ENCODE measurements at regions not wholly inside any gene's neighbourhood (a gene's known extent, or its start where the extent isn't known, plus 50 kb on each side); places are given as distances from the start of the nearest gene placed in this dataset.

DNA sequence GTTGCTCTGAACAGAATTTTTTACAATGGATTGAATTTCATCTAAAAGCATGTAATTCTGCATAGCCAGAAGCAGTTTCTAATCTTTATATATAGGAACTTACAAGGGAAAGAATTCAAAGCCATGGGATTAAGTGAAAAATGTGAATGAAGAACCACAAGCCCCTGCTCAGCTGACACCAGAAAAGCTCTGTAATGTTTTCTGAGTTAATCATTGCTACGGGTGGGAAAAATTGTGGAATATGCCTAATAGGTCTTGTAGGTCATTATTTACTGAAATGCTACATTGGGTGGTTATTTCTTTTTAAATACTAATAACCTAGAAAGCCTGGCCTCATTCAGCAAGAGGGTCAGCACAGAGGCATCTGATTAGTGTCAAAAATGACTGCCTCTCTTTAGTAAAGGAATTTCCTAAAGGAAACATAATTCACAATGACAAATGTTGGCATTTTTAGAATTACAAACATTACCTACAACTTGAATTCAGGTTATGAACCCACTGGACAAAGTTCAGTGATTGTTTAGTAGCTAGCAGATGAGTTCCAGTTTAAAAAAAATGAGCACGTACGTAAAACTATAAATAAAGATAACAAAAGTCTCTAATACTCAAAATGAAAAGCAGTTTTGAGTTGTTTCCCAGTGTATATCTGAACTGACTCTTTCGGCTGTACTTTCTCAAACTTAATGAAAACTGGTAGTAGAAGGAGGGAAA is 75.3 kb downstream of the BMP4 start:
- peak in 2 of 5 donors; percentile 74 to 78 for DNase-seq
- Histone ChIP-seq H3K9me3 (ENCODE audit: control insufficient read depth in 2 of 3, insufficient read depth in 1 of 3, low read length in 3 of 3) (no peaks in the 10 kb centered on the region), H3K27me3 (ENCODE audit: control insufficient read depth, insufficient read depth, low read length) (no peaks in the 10 kb centered on the region), H3K4me1 (ENCODE audit: control insufficient read depth in 2 of 3, insufficient read depth in 2 of 3, low read depth in 1 of 3, low read length in 3 of 3) (peaks cover 0 to 9% (median 3%) of the 10 kb centered on the region in 3 donors), H3K4me3 (ENCODE audit: low read length in 3 of 3) (peak overlapping the region in 2 of 3 donors; percentile 13 to 14), H3K9ac (ENCODE audit: low read length in 3 of 3) (no peak overlapping the region), H3K36me3 (ENCODE audit: control insufficient read depth in 2 of 3, insufficient read depth in 3 of 3, low read length in 3 of 3) (no peaks in the 10 kb centered on the region), H3K27ac (ENCODE audit: low read depth in 2 of 2, low read length in 2 of 2) (no peak overlapping the region)
- intact Hi-C loops (cut with DNase I): no loop called here
- TF ChIP-seq, protein P1, sequence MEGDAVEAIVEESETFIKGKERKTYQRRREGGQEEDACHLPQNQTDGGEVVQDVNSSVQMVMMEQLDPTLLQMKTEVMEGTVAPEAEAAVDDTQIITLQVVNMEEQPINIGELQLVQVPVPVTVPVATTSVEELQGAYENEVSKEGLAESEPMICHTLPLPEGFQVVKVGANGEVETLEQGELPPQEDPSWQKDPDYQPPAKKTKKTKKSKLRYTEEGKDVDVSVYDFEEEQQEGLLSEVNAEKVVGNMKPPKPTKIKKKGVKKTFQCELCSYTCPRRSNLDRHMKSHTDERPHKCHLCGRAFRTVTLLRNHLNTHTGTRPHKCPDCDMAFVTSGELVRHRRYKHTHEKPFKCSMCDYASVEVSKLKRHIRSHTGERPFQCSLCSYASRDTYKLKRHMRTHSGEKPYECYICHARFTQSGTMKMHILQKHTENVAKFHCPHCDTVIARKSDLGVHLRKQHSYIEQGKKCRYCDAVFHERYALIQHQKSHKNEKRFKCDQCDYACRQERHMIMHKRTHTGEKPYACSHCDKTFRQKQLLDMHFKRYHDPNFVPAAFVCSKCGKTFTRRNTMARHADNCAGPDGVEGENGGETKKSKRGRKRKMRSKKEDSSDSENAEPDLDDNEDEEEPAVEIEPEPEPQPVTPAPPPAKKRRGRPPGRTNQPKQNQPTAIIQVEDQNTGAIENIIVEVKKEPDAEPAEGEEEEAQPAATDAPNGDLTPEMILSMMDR (IDR thresholded peaks at IDR 0.05; ENCODE audit: borderline replicate concordance, extremely low read depth, insufficient read depth): no peak
- no peak for FAIRE-seq

DNA sequence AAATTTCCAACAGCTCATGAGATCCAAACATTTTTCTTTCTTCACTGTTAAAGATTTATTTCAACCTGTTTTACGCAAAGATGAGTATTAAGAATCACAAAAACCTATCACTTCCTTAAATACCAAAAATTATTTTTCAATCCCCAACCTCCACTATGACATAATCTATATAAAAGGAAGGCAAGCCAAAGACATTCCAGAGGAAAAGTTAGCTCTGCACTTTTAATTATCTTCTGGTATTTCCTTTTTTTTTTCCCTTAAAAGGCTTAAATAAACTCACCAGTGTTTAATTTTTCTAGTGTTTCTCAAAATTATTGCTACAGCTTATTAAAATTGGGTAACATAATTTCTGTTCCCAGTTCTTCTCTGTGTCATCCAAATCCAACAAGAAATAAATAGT is 75.9 kb downstream of the BMP4 start:
- TF ChIP-seq, protein P1 (IDR thresholded peaks at IDR 0.05; ENCODE audit: borderline replicate concordance, extremely low read depth, insufficient read depth): no peak
- H3K27ac ChIP-seq (ENCODE audit: low read depth in 2 of 2, low read length in 2 of 2): no peak overlapping the region
- no peak overlapping the region for H3K9ac ChIP-seq (ENCODE audit: low read length in 3 of 3)
- intact Hi-C loops (cut with DNase I): no loop called here
- DNase-seq (no peak), FAIRE-seq (no peak)
- no peaks in the 10 kb centered on the region for H3K36me3 ChIP-seq (ENCODE audit: control insufficient read depth in 2 of 3, insufficient read depth in 3 of 3, low read length in 3 of 3)
- H3K4me1 ChIP-seq (ENCODE audit: control insufficient read depth in 2 of 3, insufficient read depth in 2 of 3, low read depth in 1 of 3, low read length in 3 of 3): peaks cover 0 to 9% (median 3%) of the 10 kb centered on the region in 3 donors
- no peaks in the 10 kb centered on the region for H3K9me3 ChIP-seq (ENCODE audit: control insufficient read depth in 2 of 3, insufficient read depth in 1 of 3, low read length in 3 of 3)
- no peaks in the 10 kb centered on the region for H3K27me3 ChIP-seq (ENCODE audit: control insufficient read depth, insufficient read depth, low read length)
- no peak overlapping the region for H3K4me3 ChIP-seq (ENCODE audit: low read length in 3 of 3)

DNA sequence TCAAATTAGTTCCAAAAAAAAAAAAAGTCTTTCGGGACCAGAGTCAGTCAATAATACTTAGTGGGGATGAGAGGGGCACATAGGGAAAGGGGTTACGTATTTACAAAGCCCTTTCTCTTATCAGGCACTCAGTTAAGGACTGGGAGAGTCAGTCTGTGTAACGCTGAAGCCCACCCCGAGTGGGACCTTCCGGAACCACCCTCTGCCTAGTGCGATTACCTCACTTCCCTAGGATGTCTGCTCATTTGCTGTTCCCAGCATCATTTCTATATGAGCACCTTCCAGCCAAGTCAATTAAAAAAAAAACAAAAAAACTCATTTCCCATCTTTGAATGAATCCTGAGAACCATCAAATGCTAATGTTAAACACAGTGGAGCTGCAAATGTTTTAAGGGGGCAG is 76.9 kb downstream of the BMP4 start:
- FAIRE-seq: no peak
- intact Hi-C loops (cut with DNase I): no loop called here
- Histone ChIP-seq H3K27ac (ENCODE audit: low read depth in 2 of 2, low read length in 2 of 2) (no peak overlapping the region), H3K9ac (ENCODE audit: low read length in 3 of 3) (no peak overlapping the region), H3K27me3 (ENCODE audit: control insufficient read depth, insufficient read depth, low read length) (no peaks in the 10 kb centered on the region), H3K9me3 (ENCODE audit: control insufficient read depth in 2 of 3, insufficient read depth in 1 of 3, low read length in 3 of 3) (no peaks in the 10 kb centered on the region), H3K36me3 (ENCODE audit: control insufficient read depth in 2 of 3, insufficient read depth in 3 of 3, low read length in 3 of 3) (no peaks in the 10 kb centered on the region), H3K4me1 (ENCODE audit: control insufficient read depth in 2 of 3, insufficient read depth in 2 of 3, low read depth in 1 of 3, low read length in 3 of 3) (peaks cover 0 to 8% (median 3%) of the 10 kb centered on the region in 3 donors), H3K4me3 (ENCODE audit: low read length in 3 of 3) (no peak overlapping the region)
- no peak for DNase-seq
- TF ChIP-seq, protein P1 (IDR thresholded peaks at IDR 0.05; ENCODE audit: borderline replicate concordance, extremely low read depth, insufficient read depth): no peak
